ENCODE measurements at regions not wholly inside any gene's neighbourhood (a gene's known extent, or its start where the extent isn't known, plus 50 kb on each side); places are given as distances from the start of the nearest gene placed in this dataset.

- ChIA-PET POLR2A (no interaction called here), CTCF (no interaction called here)
- Histone ChIP-seq H3K4me3 (ENCODE audit: control insufficient read depth in 1 of 2, extremely low read depth in 1 of 2, low read length in 1 of 2) (no peak overlapping the region), H3K36me3 (ENCODE audit: control insufficient read depth in 2 of 2, extremely low read depth in 1 of 2, insufficient read depth in 1 of 2, low read length in 1 of 2) (no peaks in the 10 kb centered on the region), H3K27ac (ENCODE audit: low read length) (no peak overlapping the region), H3K27me3 (replicated peaks in 1 of 2; ENCODE audit: control insufficient read depth in 2 of 2, extremely low read depth in 1 of 2, insufficient read depth in 2 of 2, low read length in 1 of 2) (no peaks in the 10 kb centered on the region), H3K9me3 (peaks cover 2% of the 10 kb centered on the region), H3K4me1 (ENCODE audit: control insufficient read depth in 1 of 2, extremely low read depth in 1 of 2, insufficient read depth in 2 of 2, low read length in 2 of 2) (no peaks in the 10 kb centered on the region)
- no peak for ATAC-seq (replicated peaks in 1 of 4)
- WGBS (ENCODE audit: insufficient coverage) = no CpG with 5 or more reads among the region's 1 CpG
- H3K27ac Mint-ChIP-seq = no peak overlapping the region
- no peaks in the 10 kb centered on the region for H3K27me3 Mint-ChIP-seq
- H3K4me3 Mint-ChIP-seq = no peak overlapping the region
- H3K9me3 Mint-ChIP-seq = peaks cover 9 to 21% (median 9%) of the 10 kb centered on the region in 3 donors
- H3K36me3 Mint-ChIP-seq = no peaks in the 10 kb centered on the region
- DNase-seq = no peak
- no peaks in the 10 kb centered on the region for H3K4me1 Mint-ChIP-seq
Observed at GRCh38 chr4:33685939-33686338, 2558.4 kb downstream of the ARAP2 start.

- Mint-ChIP-seq H3K27ac (no peak overlapping the region), H3K9me3 (peaks cover 3 to 23% (median 7%) of the 10 kb centered on the region in 3 donors), H3K4me3 (no peak overlapping the region), H3K27me3 (no peaks in the 10 kb centered on the region), H3K4me1 (no peaks in the 10 kb centered on the region), H3K36me3 (no peaks in the 10 kb centered on the region)
- H3K36me3 ChIP-seq (ENCODE audit: control insufficient read depth in 2 of 2, extremely low read depth in 1 of 2, insufficient read depth in 1 of 2, low read length in 1 of 2) = no peaks in the 10 kb centered on the region
- no peaks in the 10 kb centered on the region for H3K9me3 ChIP-seq
- H3K27me3 ChIP-seq (replicated peaks in 1 of 2; ENCODE audit: control insufficient read depth in 2 of 2, extremely low read depth in 1 of 2, insufficient read depth in 2 of 2, low read length in 1 of 2) = no peaks in the 10 kb centered on the region
- POLR2A ChIA-PET = no interaction called here
- CTCF ChIA-PET = no interaction called here
- ATAC-seq (replicated peaks in 1 of 4) (no peak), DNase-seq (no peak)
- no peaks in the 10 kb centered on the region for H3K4me1 ChIP-seq (ENCODE audit: control insufficient read depth in 1 of 2, extremely low read depth in 1 of 2, insufficient read depth in 2 of 2, low read length in 2 of 2)
- no peak overlapping the region for H3K27ac ChIP-seq (ENCODE audit: low read length)
- H3K4me3 ChIP-seq (ENCODE audit: control insufficient read depth in 1 of 2, extremely low read depth in 1 of 2, low read length in 1 of 2) = no peak overlapping the region
Observed at GRCh38 chr4:33696041-33696440, 2548.3 kb downstream of the ARAP2 start.

GRCh38 chr4:33696586-33696985, 2547.7 kb downstream of the ARAP2 start:
- Mint-ChIP-seq H3K4me3 (no peak overlapping the region), H3K27ac (no peak overlapping the region), H3K4me1 (no peaks in the 10 kb centered on the region), H3K9me3 (peaks cover 5 to 23% (median 8%) of the 10 kb centered on the region in 3 donors), H3K36me3 (no peaks in the 10 kb centered on the region), H3K27me3 (no peaks in the 10 kb centered on the region)
- ChIA-PET CTCF (no interaction called here), POLR2A (no interaction called here)
- no peak for ATAC-seq (replicated peaks in 1 of 4)
- Histone ChIP-seq H3K27ac (ENCODE audit: low read length) (no peak overlapping the region), H3K27me3 (replicated peaks in 1 of 2; ENCODE audit: control insufficient read depth in 2 of 2, extremely low read depth in 1 of 2, insufficient read depth in 2 of 2, low read length in 1 of 2) (no peaks in the 10 kb centered on the region), H3K9me3 (no peaks in the 10 kb centered on the region), H3K36me3 (ENCODE audit: control insufficient read depth in 2 of 2, extremely low read depth in 1 of 2, insufficient read depth in 1 of 2, low read length in 1 of 2) (no peaks in the 10 kb centered on the region), H3K4me1 (ENCODE audit: control insufficient read depth in 1 of 2, extremely low read depth in 1 of 2, insufficient read depth in 2 of 2, low read length in 2 of 2) (no peaks in the 10 kb centered on the region), H3K4me3 (ENCODE audit: control insufficient read depth in 1 of 2, extremely low read depth in 1 of 2, low read length in 1 of 2) (no peak overlapping the region)
- no CpG with 5 or more reads among the region's 2 CpGs for WGBS (ENCODE audit: insufficient coverage)
- DNase-seq = no peak

GRCh38 chr4:33709247-33709646, 2535.1 kb downstream of the ARAP2 start:
- Histone ChIP-seq H3K36me3 (ENCODE audit: control insufficient read depth in 2 of 2, extremely low read depth in 1 of 2, insufficient read depth in 1 of 2, low read length in 1 of 2) (no peaks in the 10 kb centered on the region), H3K4me1 (ENCODE audit: control insufficient read depth in 1 of 2, extremely low read depth in 1 of 2, insufficient read depth in 2 of 2, low read length in 2 of 2) (no peaks in the 10 kb centered on the region), H3K4me3 (ENCODE audit: control insufficient read depth in 1 of 2, extremely low read depth in 1 of 2, low read length in 1 of 2) (no peak overlapping the region), H3K9me3 (peaks cover 4% of the 10 kb centered on the region), H3K27ac (ENCODE audit: low read length) (no peak overlapping the region), H3K27me3 (replicated peaks in 1 of 2; ENCODE audit: control insufficient read depth in 2 of 2, extremely low read depth in 1 of 2, insufficient read depth in 2 of 2, low read length in 1 of 2) (no peaks in the 10 kb centered on the region)
- Mint-ChIP-seq H3K27ac (no peak overlapping the region), H3K4me1 (no peaks in the 10 kb centered on the region), H3K36me3 (no peaks in the 10 kb centered on the region), H3K4me3 (no peak overlapping the region), H3K9me3 (peaks cover 24 to 33% (median 27%) of the 10 kb centered on the region in 3 donors), H3K27me3 (no peaks in the 10 kb centered on the region)
- 79% methylated on average over 2 of the region's 3 CpGs for WGBS (ENCODE audit: insufficient coverage)
- ATAC-seq (replicated peaks in 1 of 4) = no peak
- no peak for DNase-seq
- POLR2A ChIA-PET = no interaction called here
- CTCF ChIA-PET = no interaction called here

- Histone ChIP-seq H3K9me3 (peaks cover 9% of the 10 kb centered on the region), H3K4me3 (ENCODE audit: control insufficient read depth in 1 of 2, extremely low read depth in 1 of 2, low read length in 1 of 2) (no peak overlapping the region), H3K27ac (ENCODE audit: low read length) (no peak overlapping the region), H3K36me3 (ENCODE audit: control insufficient read depth in 2 of 2, extremely low read depth in 1 of 2, insufficient read depth in 1 of 2, low read length in 1 of 2) (no peaks in the 10 kb centered on the region), H3K4me1 (ENCODE audit: control insufficient read depth in 1 of 2, extremely low read depth in 1 of 2, insufficient read depth in 2 of 2, low read length in 2 of 2) (no peaks in the 10 kb centered on the region), H3K27me3 (replicated peaks in 1 of 2; ENCODE audit: control insufficient read depth in 2 of 2, extremely low read depth in 1 of 2, insufficient read depth in 2 of 2, low read length in 1 of 2) (no peaks in the 10 kb centered on the region)
- H3K4me1 Mint-ChIP-seq = no peaks in the 10 kb centered on the region
- CTCF ChIA-PET = no interaction called here
- H3K27ac Mint-ChIP-seq = no peak overlapping the region
- DNase-seq (no peak), ATAC-seq (replicated peaks in 1 of 4) (no peak)
- H3K36me3 Mint-ChIP-seq = no peaks in the 10 kb centered on the region
- no peak overlapping the region for H3K4me3 Mint-ChIP-seq
- POLR2A ChIA-PET = no interaction called here
- peaks cover 18 to 30% (median 22%) of the 10 kb centered on the region in 3 donors for H3K9me3 Mint-ChIP-seq
- H3K27me3 Mint-ChIP-seq = no peaks in the 10 kb centered on the region
Observed at GRCh38 chr4:33711826-33712225, 2532.5 kb downstream of the ARAP2 start.

GRCh38 chr4:33714971-33715370, 2529.3 kb downstream of the ARAP2 start:
- Histone ChIP-seq H3K9me3 (peaks cover 9% of the 10 kb centered on the region), H3K4me1 (ENCODE audit: control insufficient read depth in 1 of 2, extremely low read depth in 1 of 2, insufficient read depth in 2 of 2, low read length in 2 of 2) (no peaks in the 10 kb centered on the region), H3K36me3 (ENCODE audit: control insufficient read depth in 2 of 2, extremely low read depth in 1 of 2, insufficient read depth in 1 of 2, low read length in 1 of 2) (no peaks in the 10 kb centered on the region), H3K27me3 (replicated peaks in 1 of 2; ENCODE audit: control insufficient read depth in 2 of 2, extremely low read depth in 1 of 2, insufficient read depth in 2 of 2, low read length in 1 of 2) (no peaks in the 10 kb centered on the region), H3K4me3 (ENCODE audit: control insufficient read depth in 1 of 2, extremely low read depth in 1 of 2, low read length in 1 of 2) (no peak overlapping the region), H3K27ac (ENCODE audit: low read length) (no peak overlapping the region)
- Mint-ChIP-seq H3K4me1 (no peaks in the 10 kb centered on the region), H3K27ac (no peak overlapping the region), H3K36me3 (no peaks in the 10 kb centered on the region), H3K4me3 (no peak overlapping the region), H3K9me3 (peaks cover 19 to 25% (median 22%) of the 10 kb centered on the region in 3 donors), H3K27me3 (no peaks in the 10 kb centered on the region)
- WGBS (ENCODE audit: insufficient coverage) = no CpG with 5 or more reads among the region's 1 CpG
- ATAC-seq (replicated peaks in 1 of 4) = no peak
- ChIA-PET CTCF (no interaction called here), POLR2A (no interaction called here)
- no peak for DNase-seq

GRCh38 chr4:33715841-33716395, 2528.4 kb downstream of the ARAP2 start:
- H3K27ac ChIP-seq (ENCODE audit: low read length) = no peak overlapping the region
- WGBS (ENCODE audit: insufficient coverage) = no CpG with 5 or more reads among the region's 4 CpGs

More at GRCh38 chr4:33715841-33716395, 2528.4 kb downstream of the ARAP2 start:
- Mint-ChIP-seq H3K9me3 (peaks cover 19 to 22% (median 21%) of the 10 kb centered on the region in 3 donors), H3K4me1 (no peaks in the 10 kb centered on the region), H3K4me3 (no peak overlapping the region), H3K36me3 (no peaks in the 10 kb centered on the region), H3K27me3 (no peaks in the 10 kb centered on the region), H3K27ac (no peak overlapping the region)
- ChIA-PET POLR2A (no interaction called here), CTCF (no interaction called here)
- DNase-seq = no peak
- no peaks in the 10 kb centered on the region for H3K4me1 ChIP-seq (ENCODE audit: control insufficient read depth in 1 of 2, extremely low read depth in 1 of 2, insufficient read depth in 2 of 2, low read length in 2 of 2)
- no peak overlapping the region for H3K4me3 ChIP-seq (ENCODE audit: control insufficient read depth in 1 of 2, extremely low read depth in 1 of 2, low read length in 1 of 2)
- peaks cover 9% of the 10 kb centered on the region for H3K9me3 ChIP-seq
- H3K27me3 ChIP-seq (replicated peaks in 1 of 2; ENCODE audit: control insufficient read depth in 2 of 2, extremely low read depth in 1 of 2, insufficient read depth in 2 of 2, low read length in 1 of 2) = no peaks in the 10 kb centered on the region
- no peaks in the 10 kb centered on the region for H3K36me3 ChIP-seq (ENCODE audit: control insufficient read depth in 2 of 2, extremely low read depth in 1 of 2, insufficient read depth in 1 of 2, low read length in 1 of 2)
- ATAC-seq (replicated peaks in 1 of 4) = no peak
